Stimulated activated CD4-positive, alpha-beta T cell treated with anti-CD3 and anti-CD28 coated beads, Interleukin-15, amount 100 ng/mL, for 24 hours (primary cell): ENCODE measurements at regions not wholly inside any gene's neighbourhood (a gene's known extent, or its start where the extent isn't known, plus 50 kb on each side); places are given as distances from the start of the nearest gene placed in this dataset.

Experiments
- DNase-seq: peaks from one replicate; pipeline ENCODE4 v3.0.0-alpha.2; 2020

DNA sequence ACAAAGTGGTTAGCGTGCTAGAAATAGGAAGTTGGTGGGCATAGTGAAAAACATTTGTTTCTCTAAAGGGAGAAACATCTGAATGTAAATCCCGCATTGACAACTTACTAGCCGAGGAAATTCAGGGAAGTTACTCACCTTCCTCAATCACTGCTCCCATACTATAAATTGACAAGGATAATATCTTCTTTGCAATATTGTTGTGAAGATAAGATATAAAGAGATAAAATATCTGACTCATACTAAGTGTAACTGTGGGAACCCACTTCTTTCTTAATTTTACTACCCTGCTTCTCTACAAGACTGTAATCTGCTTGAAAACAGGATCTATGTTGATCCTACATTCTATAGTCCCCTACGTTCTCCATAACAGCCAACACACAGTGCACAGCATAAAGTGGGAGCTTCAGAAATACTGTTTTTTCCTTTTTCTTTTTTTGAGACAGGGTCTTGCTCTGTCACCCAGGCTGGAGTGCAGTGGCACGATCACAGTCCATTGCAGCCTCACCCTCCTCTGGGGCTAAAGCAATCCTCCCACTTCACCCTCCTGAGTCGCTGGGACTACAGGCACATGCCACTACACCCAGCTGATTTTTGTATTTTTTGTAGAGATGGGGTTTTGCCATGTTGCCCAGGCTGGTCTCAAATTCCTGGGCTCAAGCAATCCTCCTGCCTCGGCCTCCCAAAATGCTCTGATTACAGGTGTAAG is 57.4 kb upstream of the C1orf21 start:
- DNase-seq: no peak

DNA sequence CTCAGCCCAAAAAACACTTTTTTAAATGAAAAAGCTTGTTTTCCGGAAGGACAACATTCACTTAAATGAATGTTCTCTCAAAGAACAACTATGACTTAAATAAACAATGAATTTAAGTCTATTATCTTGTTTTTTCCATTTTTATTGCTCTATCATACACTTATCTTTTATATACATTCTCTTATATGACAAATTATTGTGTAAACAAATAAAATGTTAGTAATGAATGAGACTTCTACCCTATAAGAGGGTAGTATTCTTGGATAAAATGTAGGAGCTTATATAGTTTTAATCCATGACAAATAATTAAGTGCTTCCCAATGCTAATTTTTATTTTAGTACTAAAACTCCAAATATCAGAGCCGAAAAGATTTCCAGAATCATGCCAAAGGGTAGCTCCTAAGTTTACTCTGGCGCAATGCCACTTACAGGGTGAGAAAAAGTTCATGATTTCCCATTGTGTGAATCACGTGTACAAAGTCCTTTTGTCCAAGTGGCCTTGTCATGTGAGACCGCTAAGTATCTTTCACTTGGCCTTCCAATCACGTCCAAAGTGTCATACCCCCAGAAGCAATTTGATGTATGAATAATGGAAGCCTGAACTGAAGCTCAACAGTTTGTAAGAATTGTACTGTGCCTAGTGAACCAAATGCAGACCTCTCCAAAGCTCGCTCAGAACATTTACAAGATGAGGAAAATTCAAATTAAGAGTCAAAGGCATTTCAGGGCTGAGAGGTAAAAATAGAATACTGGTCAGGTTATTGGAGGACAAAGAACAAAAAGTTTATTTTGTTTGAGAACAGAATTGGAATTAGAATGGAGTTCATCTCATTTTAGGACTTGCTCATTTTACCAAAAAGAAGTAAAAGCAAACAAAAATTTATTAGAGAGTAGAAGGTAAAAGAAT is 56.6 kb upstream of the C1orf21 start:
- no peak for DNase-seq

DNA sequence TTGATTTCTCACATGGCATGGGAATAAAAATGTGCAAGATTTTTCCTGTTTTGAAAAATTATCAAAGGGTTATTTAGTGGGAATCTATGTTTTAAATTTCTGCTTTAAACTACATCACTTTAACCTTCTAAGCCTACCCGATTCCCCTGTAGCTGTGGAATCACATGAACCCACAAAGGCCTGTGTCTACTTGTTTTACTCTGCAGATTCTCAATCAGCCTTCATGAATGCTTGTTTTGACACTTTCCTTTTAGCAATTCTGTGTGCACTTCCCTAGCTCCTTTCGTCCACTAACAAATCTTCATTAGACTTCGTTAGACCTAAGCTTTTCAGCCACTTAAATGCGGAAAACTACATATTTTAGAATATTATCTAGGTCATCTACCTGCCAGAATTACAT is 56.0 kb upstream of the C1orf21 start:
- DNase-seq: no peak
